ENCODE measurements at regions not wholly inside any gene's neighbourhood (a gene's known extent, or its start where the extent isn't known, plus 50 kb on each side); places are given as distances from the start of the nearest gene placed in this dataset.

- H3K36me3 ChIP-seq (ENCODE audit: control insufficient read depth in 2 of 2, extremely low read depth in 1 of 2, insufficient read depth in 2 of 2, low read length in 2 of 2) = no peaks in the 10 kb centered on the region
- no peak overlapping the region for H2AFZ ChIP-seq (ENCODE audit: low read depth, low read length)
- H3K4me3 ChIP-seq (replicated peaks in 1 of 3; ENCODE audit: insufficient read depth in 1 of 3, low read depth in 1 of 3, low read length in 3 of 3) = no peak overlapping the region
- no peak for DNase-seq (ENCODE audit: low read depth, low spot score)
- H3K9me3 ChIP-seq (replicated peaks; ENCODE audit: control insufficient read depth, insufficient read depth, low read length) = no peaks in the 10 kb centered on the region
- H3K9me1 ChIP-seq (replicated peaks; ENCODE audit: control insufficient read depth, extremely low read depth, insufficient read depth, low read length) = no peaks in the 10 kb centered on the region
- no TSS peak for BruUV-seq (replicated peaks)
- H3K4me2 ChIP-seq (ENCODE audit: insufficient read depth, low read length) = no peak overlapping the region
- no peaks in the 10 kb centered on the region for H3K4me1 ChIP-seq (ENCODE audit: control insufficient read depth, extremely low read depth, insufficient read depth, low read length)
- no peak for FAIRE-seq
- no peaks in the 10 kb centered on the region for H4K20me1 ChIP-seq (replicated peaks; ENCODE audit: control insufficient read depth, extremely low read depth, insufficient read depth, low read length)
- H3K9ac ChIP-seq (replicated peaks; ENCODE audit: extremely low read depth, insufficient read depth, low read length) = no peak overlapping the region
- intact Hi-C loops (cut with micrococcal nuclease) = no loop called here
- dilution Hi-C loops (cut with MboI; ENCODE audit: extremely low pct_ligation_motif_present, low sequenced_read_pairs) = no loop called here
- H3K27ac ChIP-seq (ENCODE audit: insufficient read depth, low read depth, low read length) = no peak overlapping the region
- ChIA-PET CTCF (no interaction called here), POLR2A (no interaction called here)
- no peaks in the 10 kb centered on the region for H3K27me3 ChIP-seq (ENCODE audit: control insufficient read depth in 2 of 2, insufficient read depth in 2 of 2, low read length in 2 of 2)
- TF ChIP-seq EZH2 (IDR thresholded peaks at IDR 0.05; ENCODE audit: borderline replicate concordance, low read depth, low read length, severe bottlenecking) = no peak
- TF ChIP-seq GATA2 (IDR thresholded peaks at IDR 0.05; ENCODE audit: insufficient read depth, insufficient read length, low read depth, low read length) = no peak
- no peak for TF ChIP-seq POLR2A (IDR thresholded peaks at IDR 0.05; ENCODE audit: low read depth, low read length)
- no peak for TF ChIP-seq FOS (IDR thresholded peaks at IDR 0.05; ENCODE audit: borderline replicate concordance, insufficient read depth, low read length)
- no peak for TF ChIP-seq POLR2AphosphoS5 (IDR thresholded peaks at IDR 0.05; ENCODE audit: insufficient read depth, low read depth, low read length)
- TF ChIP-seq MAX (IDR thresholded peaks at IDR 0.05; ENCODE audit: insufficient read depth, insufficient read length) = no peak
- no peak for TF ChIP-seq JUN (IDR thresholded peaks at IDR 0.05; ENCODE audit: borderline replicate concordance, insufficient read depth, insufficient read length, low read depth)
- TF ChIP-seq CTCF (IDR thresholded peaks at IDR 0.05; ENCODE audit: extremely low read depth in 1 of 2, insufficient read depth in 1 of 2, low read depth in 1 of 2, low read length in 2 of 2) = no peak
- no peak for TF ChIP-seq MYC (IDR thresholded peaks at IDR 0.05; ENCODE audit: low read depth, low read length)
- no peaks in the 10 kb centered on the region for H3K79me2 ChIP-seq (ENCODE audit: control insufficient read depth, insufficient read depth, low read length)
Measured at GRCh38 chr3:127092368-127092767, 100.6 kb upstream of the PRR23E start.
